Neutrophil (primary cell): ENCODE measurements at regions not wholly inside any gene's neighbourhood (a gene's known extent, or its start where the extent isn't known, plus 50 kb on each side); places are given as distances from the start of the nearest gene placed in this dataset.
"Not testable (repeated sequence)": the region's sequence is repeated elsewhere in the genome, so short reads cannot be mapped to it uniquely, and the experiment has no call there.

Experiments used
- H3K27ac ChIP-seq: fragments of 200-600 bp; sonication (generic); 2 replicates; pipeline ENCODE4 v1.5.1; 2016; ENCODE audit warnings: mild to moderate bottlenecking, moderate library complexity
- H3K27me3 ChIP-seq: fragments of 200-600 bp; sonication (generic); 2 replicates; pipeline ENCODE4 v1.6.0; 2016; ENCODE audit warnings: mild to moderate bottlenecking
- H3K36me3 ChIP-seq: fragments of 200-600 bp; sonication (generic); 2 replicates; pipeline ENCODE4 v1.5.1; 2017
- H3K4me1 ChIP-seq, 2 experiments: fragments of 200-600 bp in 1 of 2; sonication (generic) in 1 of 2; 1 replicate in 1 of 2; 2 replicates in 1 of 2; pipeline versions ENCODE4 v1.5.1 to v1.6.1; 2013 to 2016; ENCODE audit warnings: low read depth in 1 of 2, low read length in 1 of 2, mild to moderate bottlenecking in 1 of 2, moderate library complexity in 1 of 2; ENCODE audit not compliant: control insufficient read depth in 1 of 2, insufficient read depth in 1 of 2
- H3K4me3 ChIP-seq, 2 experiments: fragments of 200-600 bp in 1 of 2; sonication (generic) in 1 of 2; 1 replicate in 1 of 2; 2 replicates in 1 of 2; pipeline ENCODE4 v1.5.1; 2013 to 2016; ENCODE audit warnings: low read depth in 1 of 2, low read length in 1 of 2, mild to moderate bottlenecking in 1 of 2, moderate library complexity in 1 of 2
- H3K9me3 ChIP-seq: fragments of 200-600 bp; sonication (generic); 2 replicates; pipeline ENCODE4 v1.5.1; 2016
- CTCF ChIP-seq: fragments of 200-600 bp; sonication (generic); IDR thresholded peaks from 2 replicates; pipeline ENCODE4 v1.5.1; 2016; ENCODE audit warnings: antibody characterized with exemption

- peaks cover 41 to 48% of the 10 kb centered on the region in 2 experiments for H3K4me1 ChIP-seq
- H3K36me3 ChIP-seq = no peaks in the 10 kb centered on the region
Observed at GRCh38 chr6:27806981-27807440, 105.2 kb downstream of the OR2B2 start.

GRCh38 chr6:27805347-27805746 lies 106.8 kb downstream of the OR2B2 start:
- H3K36me3 ChIP-seq = no peaks in the 10 kb centered on the region
- H3K27me3 ChIP-seq = peaks cover 24% of the 10 kb centered on the region
- H3K27ac ChIP-seq = no peak overlapping the region

More at GRCh38 chr6:27806981-27807440, 105.2 kb downstream of the OR2B2 start:
- Histone ChIP-seq H3K27me3 (peaks cover 24% of the 10 kb centered on the region), H3K4me3 (peak overlapping the region; percentile 64 to 80), H3K9me3 (no peaks in the 10 kb centered on the region), H3K27ac (peak overlapping the region; percentile 77)
- no peak for TF ChIP-seq CTCF

GRCh38 chr6:27804851-27805250 lies 107.3 kb downstream of the OR2B2 start:
- Histone ChIP-seq H3K4me1 (peaks cover 22 to 29% of the 10 kb centered on the region in 2 experiments), H3K36me3 (no peaks in the 10 kb centered on the region), H3K9me3 (no peaks in the 10 kb centered on the region), H3K27ac (no peak overlapping the region), H3K27me3 (peaks cover 24% of the 10 kb centered on the region), H3K4me3 (no peak overlapping the region)
- no peak for TF ChIP-seq CTCF

More at GRCh38 chr6:27805347-27805746, 106.8 kb downstream of the OR2B2 start:
- TF ChIP-seq CTCF = no peak
- Histone ChIP-seq H3K9me3 (no peaks in the 10 kb centered on the region), H3K4me1 (peaks cover 27 to 34% of the 10 kb centered on the region in 2 experiments), H3K4me3 (no peak overlapping the region)

GRCh38 chr6:27800731-27801373 lies 111.3 kb downstream of the OR2B2 start:
- no peak for TF ChIP-seq CTCF
- Histone ChIP-seq H3K9me3 (no peaks in the 10 kb centered on the region), H3K4me3 (no peak overlapping the region), H3K4me1 (no peaks in the 10 kb centered on the region), H3K27me3 (peaks cover 16% of the 10 kb centered on the region), H3K27ac (no peak overlapping the region), H3K36me3 (no peaks in the 10 kb centered on the region)

- no peaks in the 10 kb centered on the region for H3K36me3 ChIP-seq
- H3K4me3 ChIP-seq = no peak overlapping the region
- no peaks in the 10 kb centered on the region for H3K9me3 ChIP-seq
- TF ChIP-seq CTCF = no peak
- no peak overlapping the region for H3K27ac ChIP-seq
- no peaks in the 10 kb centered on the region for H3K4me1 ChIP-seq
- peaks cover 19% of the 10 kb centered on the region for H3K27me3 ChIP-seq
Observed at GRCh38 chr6:27797960-27798359, 114.2 kb downstream of the OR2B2 start.

GRCh38 chr6:27796736-27797481 lies 115.3 kb downstream of the OR2B2 start:
- H3K27ac ChIP-seq, H3K4me1 ChIP-seq, H3K9me3 ChIP-seq: not testable (repeated sequence)

More at GRCh38 chr6:27796736-27797481, 115.3 kb downstream of the OR2B2 start:
- H3K27me3 ChIP-seq = peaks cover 30% of the 10 kb centered on the region
- H3K4me3 ChIP-seq, H3K36me3 ChIP-seq: not testable (repeated sequence)
